IMR-90 (cell line): ENCODE measurements at regions not wholly inside any gene's neighbourhood (a gene's known extent, or its start where the extent isn't known, plus 50 kb on each side); places are given as distances from the start of the nearest gene placed in this dataset.
A peak's percentile ranks its signal among the peaks of the same experiment; 100 is the strongest.

Experiments used
- ATAC-seq: fragments of 200-7000 bp; cut with Tn5 transposase; 2 replicates; pipeline ENCODE4 v1.9.1; 2020; ENCODE audit warnings: low read depth, mild to moderate bottlenecking, moderate library complexity
- BruUV-seq: library from RNA; stranded (reverse); fragments of 400-500 nt; replicated peaks from 2 replicates; lab custom pipeline; 2021; lab: Mats Ljungman, UMichigan
- CTCF ChIA-PET: fragments of 300-600 bp; formaldehyde crosslinking; extraction: SDS; loops from one replicate; lab custom pipeline; 2021; ENCODE audit warnings: antibody characterized with exemption; lab: Yijun Ruan, JAX
- POLR2A ChIA-PET: fragments of 300-600 bp; sonication (Branson Sonifier 250); formaldehyde crosslinking; loops from one replicate; lab custom pipeline; 2022; ENCODE audit warnings: antibody characterized with exemption; ENCODE audit not compliant: unreplicated experiment; lab: Charles Lee
- DNase-seq: peaks from one replicate; pipeline ENCODE4 v3.0.0; 2013
- H2AFZ ChIP-seq: replicated peaks from 2 replicates; pipeline ENCODE3; 2013; ENCODE audit warnings: low read length, mild to moderate bottlenecking; ENCODE audit not compliant: poor library complexity
- H2AK5ac ChIP-seq: 2 replicates; pipeline ENCODE4 v1.6.1; 2013; ENCODE audit warnings: low read depth, low read length, inconsistent platforms
- H2AK9ac ChIP-seq: replicated peaks from 2 replicates; pipeline ENCODE3; 2013; ENCODE audit warnings: mild to moderate bottlenecking, low read depth, low read length, moderate library complexity; ENCODE audit not compliant: poor library complexity
- H2BK120ac ChIP-seq: 2 replicates; pipeline ENCODE4 v1.6.1; 2013; ENCODE audit warnings: low read depth, low read length, inconsistent platforms
- H2BK15ac ChIP-seq: 3 replicates; pipeline ENCODE4 v1.6.1; 2013; ENCODE audit warnings: low read depth, low read length, inconsistent platforms
- H2BK20ac ChIP-seq: 2 replicates; pipeline ENCODE4 v1.6.1; 2013; ENCODE audit warnings: low read depth, mild to moderate bottlenecking, inconsistent platforms, low read length, moderate library complexity
- H2BK5ac ChIP-seq: 2 replicates; pipeline ENCODE4 v1.6.1; 2013; ENCODE audit warnings: mild to moderate bottlenecking, low read depth, low read length, inconsistent platforms; ENCODE audit not compliant: poor library complexity, severe bottlenecking
- H3K14ac ChIP-seq: replicated peaks from 2 replicates; pipeline ENCODE4 v1.6.1; 2013; ENCODE audit warnings: low read depth, low read length, inconsistent platforms
- H3K18ac ChIP-seq: 2 replicates; pipeline ENCODE4 v1.6.1; 2013; ENCODE audit warnings: low read depth, low read length, control low read depth
- H3K23ac ChIP-seq: 2 replicates; pipeline ENCODE4 v1.6.1; 2013; ENCODE audit warnings: low read depth, low read length, inconsistent platforms
- H3K27ac ChIP-seq: 2 replicates; pipeline ENCODE4 v1.5.1; 2013; ENCODE audit warnings: mild to moderate bottlenecking, control low read depth, low read length; ENCODE audit not compliant: insufficient read depth
- H3K27me3 ChIP-seq: 2 replicates; pipeline ENCODE4 v1.6.1; 2013; ENCODE audit warnings: low read length; ENCODE audit not compliant: control insufficient read depth, insufficient read depth
- H3K36me3 ChIP-seq: 2 replicates; pipeline ENCODE4 v1.6.1; 2013; ENCODE audit warnings: low read length, mixed read lengths; ENCODE audit not compliant: control insufficient read depth, insufficient read depth
- H3K4ac ChIP-seq: 2 replicates; pipeline ENCODE4 v1.6.1; 2013; ENCODE audit warnings: low read depth, low read length, inconsistent platforms
- H3K4me1 ChIP-seq: 2 replicates; pipeline ENCODE4 v1.6.1; 2013; ENCODE audit warnings: low read length, mixed read lengths; ENCODE audit not compliant: control insufficient read depth, insufficient read depth
- H3K4me2 ChIP-seq: 2 replicates; pipeline ENCODE4 v1.6.1; 2013; ENCODE audit warnings: low read depth, mild to moderate bottlenecking, control low read depth, low read length, moderate library complexity
- H3K4me3 ChIP-seq: 2 replicates; pipeline ENCODE4 v1.5.1; 2013; ENCODE audit warnings: low read depth, mild to moderate bottlenecking, control low read depth, low read length, moderate library complexity; ENCODE audit not compliant: insufficient read depth
- H3K56ac ChIP-seq: 2 replicates; pipeline ENCODE4 v1.6.1; 2013; ENCODE audit warnings: low read length, inconsistent platforms; ENCODE audit not compliant: insufficient read depth; ENCODE audit errors: extremely low read depth
- H3K79me1 ChIP-seq, 2 experiments: 2 replicates each; pipeline ENCODE4 v1.6.1; 2013; ENCODE audit warnings: low read length in 2 of 2, inconsistent platforms in 1 of 2, low read depth in 1 of 2
- H3K9ac ChIP-seq: 2 replicates; pipeline ENCODE4 v1.6.1; 2013; ENCODE audit warnings: low read depth, low read length, control low read depth
- H3K9me1 ChIP-seq: 2 replicates; pipeline ENCODE4 v1.6.1; 2013; ENCODE audit warnings: low read length, inconsistent platforms; ENCODE audit not compliant: insufficient read depth
- H3K9me3 ChIP-seq: 2 replicates; pipeline ENCODE4 v1.6.1; 2013; ENCODE audit warnings: low read length; ENCODE audit not compliant: control insufficient read depth, insufficient read depth
- H4K20me1 ChIP-seq: 2 replicates; pipeline ENCODE4 v1.6.1; 2013; ENCODE audit warnings: low read length, inconsistent platforms; ENCODE audit not compliant: insufficient read depth
- H4K5ac ChIP-seq: 2 replicates; pipeline ENCODE4 v1.6.1; 2013; ENCODE audit warnings: mild to moderate bottlenecking, low read depth, low read length, control low read depth
- H4K8ac ChIP-seq, 2 experiments: 2 replicates each; pipeline ENCODE4 v1.6.1; 2013; ENCODE audit warnings: low read depth in 2 of 2, low read length in 2 of 2, control low read depth in 1 of 2, inconsistent platforms in 1 of 2
- H4K91ac ChIP-seq: 2 replicates; pipeline ENCODE4 v1.6.1; 2013; ENCODE audit warnings: low read depth, low read length, inconsistent platforms; ENCODE audit not compliant: insufficient read depth
- CEBPB ChIP-seq: IDR thresholded peaks from 2 replicates; pipeline ENCODE4 v1.6.1; 2012; ENCODE audit warnings: low read depth, low read length, improper control_type of control experiment
- FOS ChIP-seq: fragments of 150-350 bp; IDR thresholded peaks from 2 replicates; pipeline ENCODE4 v1.6.1; 2016; ENCODE audit warnings: low read depth, low read length
- MAZ ChIP-seq: IDR thresholded peaks from 2 replicates; pipeline ENCODE4 v1.6.1; 2012; ENCODE audit warnings: low read depth, mild to moderate bottlenecking, low read length, improper control_type of control experiment, moderate library complexity, borderline replicate concordance
- MXI1 ChIP-seq: IDR thresholded peaks from 2 replicates; pipeline ENCODE4 v1.6.1; 2012; ENCODE audit warnings: low read depth, mild to moderate bottlenecking, low read length, moderate library complexity, borderline replicate concordance
- NFE2L2 ChIP-seq: fragments of 150-350 bp; IDR thresholded peaks from 2 replicates; pipeline ENCODE4 v1.6.1; 2016; ENCODE audit warnings: low read depth, mild to moderate bottlenecking, low read length
- RAD21 ChIP-seq: IDR thresholded peaks from 2 replicates; pipeline ENCODE4 v1.6.1; 2012; ENCODE audit warnings: low read length, improper control_type of control experiment
- RFX5 ChIP-seq: IDR thresholded peaks from 2 replicates; pipeline ENCODE4 v1.8.0; 2012; ENCODE audit warnings: low read depth, mild to moderate bottlenecking, low read length, moderate library complexity
- SMC3 ChIP-seq: fragments of 150-350 bp; IDR thresholded peaks from 2 replicates; pipeline ENCODE4 v1.6.1; 2016; ENCODE audit warnings: low read depth, mild to moderate bottlenecking, antibody characterized with exemption, low read length, moderate library complexity
- WGBS, 2 experiments: methylation state at CpG; one replicate each; pipeline versions ENCODE4 v1.1.5 to v1.1.7; 2013; ENCODE audit warnings: missing lambda C conversion rate in 2 of 2; ENCODE audit not compliant: insufficient read length in 1 of 2; ENCODE audit errors: extremely low coverage in 2 of 2; 5-methylcytosine and 5-hydroxymethylcytosine counted together
- dilution Hi-C: fragments of 300-500 bp; cut with HindIII; formaldehyde crosslinking; loops from one replicate; pipeline ENCODE4 v1.14.3; 2018; ENCODE audit warnings: low sequenced_read_pairs; ENCODE audit not compliant: unreplicated experiment
- in situ Hi-C: fragments of 300-500 bp; cut with MboI; formaldehyde crosslinking; loops from 3 replicates; pipeline ENCODE4 v1.14.3; 2019; ENCODE audit warnings: low sequenced_read_pairs, inconsistent platforms, mixed read lengths
- intact Hi-C: fragments of 100-400 bp; cut with micrococcal nuclease; formaldehyde crosslinking; loops from 2 replicates; pipeline ENCODE4 v1.10.0; 2022
- TF ChIP-seq, protein P1 (sequence below): fragments of 150-350 bp; IDR thresholded peaks from 2 replicates; pipeline ENCODE4 v1.6.1; 2017; ENCODE audit warnings: mild to moderate bottlenecking, antibody characterized with exemption, low read length, low read depth
- TF ChIP-seq, protein P2 (sequence below): conservative IDR thresholded peaks from 2 replicates; pipeline ENCODE4 v1.5.1; 2012; ENCODE audit warnings: mild to moderate bottlenecking, low read depth, low read length, improper control_type of control experiment

DNA sequence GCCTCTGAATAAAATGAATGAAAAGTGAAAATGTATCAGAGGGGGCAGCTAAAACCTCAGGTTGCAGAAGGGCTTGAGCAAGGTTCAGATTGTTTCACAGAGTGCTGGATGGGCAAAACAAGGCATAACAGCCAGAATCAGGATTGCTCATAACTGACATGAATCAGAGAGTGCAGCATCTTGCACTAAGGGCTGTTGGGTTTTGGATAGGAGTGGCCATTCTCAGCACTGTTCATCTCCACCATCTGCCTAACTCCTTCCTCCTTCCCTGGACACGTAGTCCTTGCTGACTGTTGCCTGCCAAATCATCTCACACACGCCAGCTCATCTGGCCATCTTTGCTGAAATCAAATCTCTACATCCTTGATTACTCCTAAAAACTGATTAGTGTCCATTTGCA lies 75.3 kb upstream of the C1QTNF7 start:
- no peak overlapping the region for H3K14ac ChIP-seq
- ChIA-PET CTCF (interaction anchor here (1.0 kb wide), 1 partner anchor 26 kb away, joined by 3 read pairs; no protein-coding TSS in a partner anchor), POLR2A (no interaction called here)
- peaks cover 3% of the 10 kb centered on the region for H3K9me1 ChIP-seq
- in situ Hi-C loops (no loop called here), intact Hi-C loops (no loop called here), dilution Hi-C loops (no loop called here)
- no peak overlapping the region for H2AK9ac ChIP-seq
- H3K4me2 ChIP-seq = no peak overlapping the region
- H3K27me3 ChIP-seq = peaks cover 18% of the 10 kb centered on the region; the same call in 1 of the 2 replicates
- peak overlapping the region; percentile 88; the same call in 1 of the 2 replicates for H2AK5ac ChIP-seq
- no peak overlapping the region for H2AFZ ChIP-seq
- no TSS peak for BruUV-seq
- no peaks in the 10 kb centered on the region for H3K9me3 ChIP-seq
- no peak overlapping the region for H3K4me3 ChIP-seq
- peak overlapping the region; percentile 53 for H2BK20ac ChIP-seq
- H3K79me1 ChIP-seq = no peaks in the 10 kb centered on the region
- H3K9ac ChIP-seq = no peak overlapping the region
- H3K56ac ChIP-seq = no peak overlapping the region
- WGBS, 2 experiments = 83% methylated on average over 1 of the region's 2 CpGs; no CpG with 5 or more reads in 1 of the 2 experiments
- 0 out of 2 replicates have a peak overlapping the region, but pooled peaks have one; percentile 50 for H3K4ac ChIP-seq
- no peak overlapping the region for H2BK5ac ChIP-seq
- TF ChIP-seq MXI1 = no peak
- no peak for TF ChIP-seq NFE2L2
- no peak for TF ChIP-seq RFX5
- no peak for TF ChIP-seq SMC3
- no peak for TF ChIP-seq FOS
- TF ChIP-seq, protein P1, sequence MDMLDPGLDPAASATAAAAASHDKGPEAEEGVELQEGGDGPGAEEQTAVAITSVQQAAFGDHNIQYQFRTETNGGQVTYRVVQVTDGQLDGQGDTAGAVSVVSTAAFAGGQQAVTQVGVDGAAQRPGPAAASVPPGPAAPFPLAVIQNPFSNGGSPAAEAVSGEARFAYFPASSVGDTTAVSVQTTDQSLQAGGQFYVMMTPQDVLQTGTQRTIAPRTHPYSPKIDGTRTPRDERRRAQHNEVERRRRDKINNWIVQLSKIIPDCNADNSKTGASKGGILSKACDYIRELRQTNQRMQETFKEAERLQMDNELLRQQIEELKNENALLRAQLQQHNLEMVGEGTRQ = no peak
- no peak for TF ChIP-seq RAD21
- TF ChIP-seq MAZ = no peak
- no peak for TF ChIP-seq CEBPB
- TF ChIP-seq, protein P2, sequence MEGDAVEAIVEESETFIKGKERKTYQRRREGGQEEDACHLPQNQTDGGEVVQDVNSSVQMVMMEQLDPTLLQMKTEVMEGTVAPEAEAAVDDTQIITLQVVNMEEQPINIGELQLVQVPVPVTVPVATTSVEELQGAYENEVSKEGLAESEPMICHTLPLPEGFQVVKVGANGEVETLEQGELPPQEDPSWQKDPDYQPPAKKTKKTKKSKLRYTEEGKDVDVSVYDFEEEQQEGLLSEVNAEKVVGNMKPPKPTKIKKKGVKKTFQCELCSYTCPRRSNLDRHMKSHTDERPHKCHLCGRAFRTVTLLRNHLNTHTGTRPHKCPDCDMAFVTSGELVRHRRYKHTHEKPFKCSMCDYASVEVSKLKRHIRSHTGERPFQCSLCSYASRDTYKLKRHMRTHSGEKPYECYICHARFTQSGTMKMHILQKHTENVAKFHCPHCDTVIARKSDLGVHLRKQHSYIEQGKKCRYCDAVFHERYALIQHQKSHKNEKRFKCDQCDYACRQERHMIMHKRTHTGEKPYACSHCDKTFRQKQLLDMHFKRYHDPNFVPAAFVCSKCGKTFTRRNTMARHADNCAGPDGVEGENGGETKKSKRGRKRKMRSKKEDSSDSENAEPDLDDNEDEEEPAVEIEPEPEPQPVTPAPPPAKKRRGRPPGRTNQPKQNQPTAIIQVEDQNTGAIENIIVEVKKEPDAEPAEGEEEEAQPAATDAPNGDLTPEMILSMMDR = no peak
- H3K4me1 ChIP-seq = peaks cover 6% of the 10 kb centered on the region; the same call in 1 of the 2 replicates
- no peak overlapping the region for H2BK15ac ChIP-seq
- no peaks in the 10 kb centered on the region for H3K36me3 ChIP-seq
- peak overlapping the region; percentile 44; the same call in 1 of the 2 replicates for H3K27ac ChIP-seq
- no peaks in the 10 kb centered on the region for H4K20me1 ChIP-seq
- no peak overlapping the region for H4K8ac ChIP-seq
- H2BK120ac ChIP-seq = peak overlapping the region; percentile 47
- peak overlapping the region; percentile 59; the same call in 1 of the 2 replicates for H3K18ac ChIP-seq
- no peak overlapping the region for H4K91ac ChIP-seq
- no peak overlapping the region; the same call in 1 of the 2 replicates for H3K23ac ChIP-seq
- H4K5ac ChIP-seq = peak overlapping the region; percentile 0; the same call in 1 of the 2 replicates
- DNase-seq (peak; percentile 38), ATAC-seq (peak; percentile 50)
